Memory B cell (primary cell): ENCODE measurements at regions not wholly inside any gene's neighbourhood (a gene's known extent, or its start where the extent isn't known, plus 50 kb on each side); places are given as distances from the start of the nearest gene placed in this dataset.
A peak's percentile ranks its signal among the peaks of the same experiment; 100 is the strongest.

Experiments used
- ATAC-seq: fragments of 150-1000 bp; cut with Tn5 transposase; 2 replicates; pipeline ENCODE4 v1.10.0; 2021; ENCODE audit warnings: low read depth, mild to moderate bottlenecking, moderate library complexity
- DNase-seq, 2 donors: peaks; one replicate each; pipeline ENCODE4 v3.0.0; 2022; ENCODE audit warnings: low spot score in 2 of 2
- H3K27ac Mint-ChIP-seq: one replicate; pipeline ENCODE4 v1.8.0; 2022; ENCODE audit warnings: mild to moderate bottlenecking, moderate library complexity, mixed read lengths
- H3K27me3 Mint-ChIP-seq: one replicate; pipeline ENCODE4 v1.8.0; 2022; ENCODE audit warnings: mixed read lengths
- H3K36me3 Mint-ChIP-seq: one replicate; pipeline ENCODE4 v1.8.0; 2022; ENCODE audit warnings: mild to moderate bottlenecking, mixed read lengths
- H3K4me1 Mint-ChIP-seq: one replicate; pipeline ENCODE4 v1.8.0; 2022; ENCODE audit warnings: mixed read lengths
- H3K4me3 Mint-ChIP-seq: one replicate; pipeline ENCODE4 v1.8.0; 2022; ENCODE audit warnings: mild to moderate bottlenecking, moderate library complexity, mixed read lengths
- H3K9me3 Mint-ChIP-seq: one replicate; pipeline ENCODE4 v1.8.0; 2022; ENCODE audit warnings: mixed read lengths

DNA sequence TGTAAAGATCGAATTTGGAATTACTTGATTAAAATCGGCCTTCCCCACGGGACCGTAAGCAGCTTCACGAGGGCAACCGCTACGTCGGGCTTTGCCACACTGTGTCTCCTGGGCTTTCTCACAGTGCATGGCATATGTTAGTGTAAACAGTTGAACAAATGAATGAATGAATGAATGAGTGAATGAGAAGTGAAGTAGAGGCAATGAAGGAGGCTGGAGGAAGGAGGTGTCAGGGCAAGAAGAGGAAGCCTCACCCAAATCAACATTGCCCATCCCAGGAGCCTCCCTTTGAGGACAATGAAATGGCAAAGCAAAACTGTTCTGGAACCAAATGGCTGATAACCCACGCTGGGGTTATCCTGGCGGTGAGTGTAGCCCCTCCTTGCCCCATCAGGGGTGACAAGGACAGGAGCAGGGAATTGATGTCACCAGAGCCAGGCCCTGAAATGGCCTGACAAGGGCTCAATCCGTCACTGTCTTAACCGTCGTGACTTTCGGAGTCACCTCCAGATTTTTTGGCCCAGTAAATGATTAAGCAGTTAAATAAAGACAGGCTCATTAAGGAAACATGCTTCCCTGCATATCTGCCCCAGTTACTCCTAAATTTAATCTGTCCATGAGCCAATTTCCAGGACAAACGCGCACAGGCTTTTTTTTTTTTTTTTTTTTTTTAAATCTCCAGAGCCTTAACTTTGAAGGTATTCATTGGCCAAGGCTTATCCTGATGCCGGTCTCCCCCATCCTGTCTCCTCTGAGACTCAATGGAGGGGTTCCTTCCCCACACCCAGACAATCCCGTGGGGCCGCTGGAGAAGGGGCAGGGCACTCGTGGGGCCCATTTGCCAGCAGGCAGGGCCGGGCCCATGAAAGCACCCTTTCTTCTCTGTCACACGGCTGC is 88.4 kb upstream of the BOD1 start:
- Mint-ChIP-seq H3K9me3 (no peaks in the 10 kb centered on the region), H3K4me1 (peaks cover 20% of the 10 kb centered on the region), H3K36me3 (no peaks in the 10 kb centered on the region), H3K27ac (no peak overlapping the region), H3K27me3 (no peaks in the 10 kb centered on the region), H3K4me3 (no peak overlapping the region)
- DNase-seq (no peak), ATAC-seq (no peak)

DNA sequence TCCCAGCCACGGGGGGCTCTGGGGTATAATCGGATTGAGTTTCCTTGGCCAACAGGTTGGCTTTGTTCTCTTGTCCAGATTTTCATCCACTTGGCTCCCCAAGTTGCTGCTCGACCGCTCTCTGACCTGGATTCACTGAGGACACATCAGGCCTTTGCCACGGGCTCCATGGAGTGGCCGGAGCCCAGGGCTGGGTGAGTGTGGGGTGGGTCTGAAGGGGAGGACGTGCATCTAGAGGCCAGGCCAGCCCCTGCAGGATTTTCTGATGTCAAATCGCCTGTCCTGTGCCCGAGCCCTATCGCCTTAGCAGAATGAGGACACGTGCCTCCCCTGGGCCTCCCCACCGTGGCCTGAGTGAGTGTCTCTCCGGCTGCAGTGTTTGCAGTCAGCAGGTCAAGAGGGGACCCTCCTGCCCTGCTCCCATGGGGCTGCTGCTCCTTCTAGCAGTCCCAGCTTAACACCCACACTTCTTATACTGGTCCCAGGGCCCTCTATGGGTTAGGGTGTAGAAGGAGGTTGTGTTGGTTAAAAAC is 89.1 kb upstream of the BOD1 start:
- no peaks in the 10 kb centered on the region for H3K9me3 Mint-ChIP-seq
- no peaks in the 10 kb centered on the region for H3K36me3 Mint-ChIP-seq
- H3K27ac Mint-ChIP-seq = no peak overlapping the region
- DNase-seq (no peak), ATAC-seq (no peak)
- no peak overlapping the region for H3K4me3 Mint-ChIP-seq
- peaks cover 20% of the 10 kb centered on the region for H3K4me1 Mint-ChIP-seq
- no peaks in the 10 kb centered on the region for H3K27me3 Mint-ChIP-seq

- Mint-ChIP-seq H3K36me3 (peaks cover 2% of the 10 kb centered on the region), H3K27ac (no peak overlapping the region), H3K4me3 (peak overlapping the region; percentile 33), H3K27me3 (no peaks in the 10 kb centered on the region), H3K4me1 (peaks cover 24% of the 10 kb centered on the region), H3K9me3 (peaks cover 3% of the 10 kb centered on the region)
- no peak for DNase-seq
- no peak for ATAC-seq
Observed at GRCh38 chr5:173706700-173707099, 90.2 kb upstream of the BOD1 start.

DNA sequence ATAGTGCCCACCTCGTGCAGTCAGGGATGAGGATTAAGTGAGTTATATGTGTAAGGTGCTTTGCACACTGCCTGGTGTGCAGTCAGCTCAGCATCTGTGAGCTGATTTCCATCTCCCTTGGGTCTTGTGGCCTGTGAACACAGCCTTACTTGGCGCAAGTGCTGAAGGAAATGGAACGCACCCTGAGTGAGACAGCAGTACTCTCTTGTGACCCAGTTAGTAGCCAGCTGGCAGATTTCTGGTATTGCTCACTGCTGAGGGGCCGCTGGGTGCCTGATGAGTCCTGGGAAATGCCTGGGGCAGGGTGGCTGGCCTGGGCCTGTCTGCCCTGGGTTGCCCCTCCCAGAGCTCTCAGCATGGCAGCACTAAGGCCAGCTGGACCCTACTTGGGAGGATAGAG is 90.9 kb upstream of the BOD1 start:
- H3K27ac Mint-ChIP-seq = peak overlapping the region; percentile 18
- peaks cover 3% of the 10 kb centered on the region for H3K9me3 Mint-ChIP-seq
- peaks cover 28% of the 10 kb centered on the region for H3K4me1 Mint-ChIP-seq
- H3K4me3 Mint-ChIP-seq = peak overlapping the region; percentile 54
- peak; percentile 100 for ATAC-seq
- peak; percentile 46 to 59 for DNase-seq
- no peaks in the 10 kb centered on the region for H3K27me3 Mint-ChIP-seq
- H3K36me3 Mint-ChIP-seq = peaks cover 2% of the 10 kb centered on the region

DNA sequence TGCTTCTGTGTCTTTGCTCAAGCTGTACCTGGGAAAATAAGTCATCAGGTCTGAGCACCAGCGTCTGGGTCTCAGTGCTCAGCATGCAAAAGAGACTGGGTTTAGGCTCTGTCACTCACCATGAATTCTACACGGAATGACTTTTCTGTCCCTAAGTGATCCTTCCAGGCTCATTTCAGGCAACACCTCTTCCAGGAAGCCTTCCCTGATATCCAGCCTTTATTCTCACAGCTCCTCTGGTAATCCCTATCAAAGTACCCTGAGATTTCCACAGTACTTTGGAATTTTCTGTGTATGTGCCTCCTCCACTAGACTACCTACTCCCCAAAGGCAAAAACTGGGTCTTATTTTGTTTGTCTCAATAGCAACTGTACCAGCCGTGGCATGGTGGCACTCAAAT is 92.7 kb upstream of the BOD1 start:
- peaks cover 3% of the 10 kb centered on the region for H3K9me3 Mint-ChIP-seq
- no peaks in the 10 kb centered on the region for H3K27me3 Mint-ChIP-seq
- DNase-seq (no peak), ATAC-seq (no peak)
- peaks cover 2% of the 10 kb centered on the region for H3K36me3 Mint-ChIP-seq
- no peak overlapping the region for H3K27ac Mint-ChIP-seq
- H3K4me3 Mint-ChIP-seq = no peak overlapping the region
- peaks cover 38% of the 10 kb centered on the region for H3K4me1 Mint-ChIP-seq

- no peak for ATAC-seq
- Mint-ChIP-seq H3K9me3 (peaks cover 3% of the 10 kb centered on the region), H3K4me3 (no peak overlapping the region), H3K36me3 (peaks cover 2% of the 10 kb centered on the region), H3K27me3 (no peaks in the 10 kb centered on the region), H3K4me1 (peaks cover 43% of the 10 kb centered on the region), H3K27ac (no peak overlapping the region)
- DNase-seq = no peak
Observed at GRCh38 chr5:173709761-173710160, 93.3 kb upstream of the BOD1 start.

DNA sequence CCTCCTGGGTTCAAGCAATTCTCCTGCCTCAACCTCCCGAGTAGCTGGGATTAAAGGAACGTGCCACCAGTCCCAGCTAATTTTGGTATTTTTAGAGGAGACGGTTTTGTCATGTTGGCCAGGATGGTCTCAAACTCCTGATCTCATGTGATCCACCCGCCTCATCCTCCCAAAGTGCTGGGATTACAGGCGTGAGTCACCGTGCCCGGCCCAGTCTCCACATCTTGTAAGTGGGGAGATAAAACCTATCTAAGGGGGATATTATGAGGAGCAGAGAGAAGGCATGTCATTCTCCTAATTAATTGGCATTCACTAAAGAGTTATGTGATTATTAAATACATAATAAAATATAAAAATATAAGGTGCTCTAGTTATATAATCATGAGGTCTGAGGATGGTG is 94.1 kb upstream of the BOD1 start:
- no peak overlapping the region for H3K27ac Mint-ChIP-seq
- no peak overlapping the region for H3K4me3 Mint-ChIP-seq
- DNase-seq = no peak
- H3K36me3 Mint-ChIP-seq = peaks cover 2% of the 10 kb centered on the region
- peaks cover 3% of the 10 kb centered on the region for H3K9me3 Mint-ChIP-seq
- ATAC-seq = no peak
- H3K4me1 Mint-ChIP-seq = peaks cover 47% of the 10 kb centered on the region
- H3K27me3 Mint-ChIP-seq = no peaks in the 10 kb centered on the region

DNA sequence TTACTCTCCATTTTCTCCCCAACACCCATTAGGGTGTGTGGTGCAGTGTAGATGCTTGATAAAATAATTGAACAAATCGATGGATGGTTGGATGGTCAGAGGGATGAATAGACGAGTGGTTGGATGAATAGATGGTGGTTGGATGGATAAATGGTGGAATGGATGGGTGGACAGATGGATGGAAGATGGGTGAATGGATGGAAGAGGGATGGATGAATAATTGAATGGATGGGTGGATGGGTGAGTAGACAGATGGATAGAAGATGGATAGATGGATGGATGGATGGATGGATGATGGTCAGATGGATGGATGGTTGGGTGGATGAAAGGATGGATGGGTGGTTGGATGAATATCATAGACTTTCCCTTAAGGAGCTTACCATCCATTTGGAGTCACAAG is 95.0 kb upstream of the BOD1 start:
- no peak overlapping the region for H3K4me3 Mint-ChIP-seq
- H3K4me1 Mint-ChIP-seq = peaks cover 47% of the 10 kb centered on the region
- H3K36me3 Mint-ChIP-seq = peaks cover 2% of the 10 kb centered on the region
- DNase-seq = no peak
- ATAC-seq = no peak
- H3K27ac Mint-ChIP-seq = no peak overlapping the region
- no peaks in the 10 kb centered on the region for H3K27me3 Mint-ChIP-seq
- peaks cover 3% of the 10 kb centered on the region for H3K9me3 Mint-ChIP-seq

DNA sequence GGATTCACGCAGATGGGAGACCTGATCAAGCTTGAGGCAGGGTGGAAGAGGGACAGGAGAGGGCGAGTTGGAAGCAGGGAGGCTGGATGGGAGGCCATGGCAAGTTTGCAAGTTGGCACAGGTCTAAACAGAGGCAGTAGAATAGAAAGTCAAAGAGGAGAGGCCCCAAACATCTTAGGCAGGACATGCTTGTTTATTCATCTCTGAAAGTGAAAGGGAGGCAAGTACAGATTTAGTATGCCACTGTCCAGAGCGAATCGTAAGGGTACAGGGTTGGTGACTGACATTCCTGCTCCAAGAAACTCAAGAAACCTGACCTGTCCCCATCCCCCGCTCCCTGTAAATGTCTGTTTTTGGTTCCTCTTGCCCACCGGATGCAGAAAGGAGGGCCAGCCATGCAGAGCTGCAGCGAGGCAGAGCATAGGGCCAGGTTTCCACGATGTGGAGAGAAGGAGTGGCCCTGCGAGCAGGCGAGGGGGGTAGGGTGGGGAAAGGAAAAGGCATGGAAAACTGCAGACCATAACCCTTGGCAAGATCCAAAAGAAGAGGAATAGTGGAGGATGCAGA is 96.2 kb upstream of the BOD1 start:
- Mint-ChIP-seq H3K36me3 (peaks cover 2% of the 10 kb centered on the region), H3K27me3 (no peaks in the 10 kb centered on the region), H3K4me3 (peak overlapping the region; percentile 38), H3K9me3 (peaks cover 3% of the 10 kb centered on the region), H3K27ac (no peak overlapping the region), H3K4me1 (peaks cover 37% of the 10 kb centered on the region)
- DNase-seq (no peak), ATAC-seq (peak; percentile 21)

DNA sequence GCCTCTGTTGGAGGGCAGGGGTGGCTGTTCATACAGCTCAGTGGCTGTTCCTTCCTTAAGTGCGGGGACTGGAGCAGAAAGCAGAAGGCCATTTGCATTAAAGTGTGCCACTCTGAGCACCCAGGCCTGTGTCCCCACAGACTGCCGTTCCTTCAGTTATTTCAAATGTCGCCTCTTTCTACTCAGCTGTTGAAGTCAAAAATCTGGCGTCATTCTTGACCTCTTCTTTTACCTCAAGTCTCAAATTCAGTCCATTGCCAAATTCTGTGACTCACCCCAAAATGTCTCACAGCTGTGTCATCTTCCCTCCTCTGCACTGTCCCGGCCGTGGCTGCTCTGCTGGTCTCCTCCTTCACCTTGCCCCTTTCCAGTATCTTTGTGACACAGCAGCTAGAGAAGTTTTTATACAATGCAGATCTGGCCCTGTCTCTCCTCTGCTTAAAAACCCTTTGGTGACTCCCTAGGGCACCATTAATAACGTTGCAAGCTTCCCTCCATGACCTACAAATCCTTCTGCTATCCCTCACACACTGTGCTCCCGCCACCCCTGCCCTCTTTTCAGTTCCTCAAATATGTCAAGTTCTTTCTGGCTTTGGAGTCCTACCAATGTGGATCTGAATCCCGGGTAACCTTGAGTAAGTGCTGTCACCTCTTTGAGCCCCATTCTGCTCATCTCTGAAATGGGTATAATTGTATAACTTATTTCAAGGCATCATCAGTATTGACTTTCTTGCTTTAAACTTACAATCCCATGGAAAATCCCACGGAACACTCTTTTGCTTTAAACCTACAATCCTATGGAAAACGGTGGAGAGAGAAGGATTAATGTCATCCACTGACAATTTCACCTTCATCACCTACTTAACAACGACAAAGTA is 98.3 kb upstream of the BOD1 start:
- peaks cover 3% of the 10 kb centered on the region for H3K9me3 Mint-ChIP-seq
- DNase-seq (no peak), ATAC-seq (peak; percentile 80)
- H3K4me1 Mint-ChIP-seq = peaks cover 35% of the 10 kb centered on the region
- peaks cover 5% of the 10 kb centered on the region for H3K27me3 Mint-ChIP-seq
- H3K4me3 Mint-ChIP-seq = no peak overlapping the region
- H3K27ac Mint-ChIP-seq = peak overlapping the region; percentile 17
- H3K36me3 Mint-ChIP-seq = peaks cover 2% of the 10 kb centered on the region

DNA sequence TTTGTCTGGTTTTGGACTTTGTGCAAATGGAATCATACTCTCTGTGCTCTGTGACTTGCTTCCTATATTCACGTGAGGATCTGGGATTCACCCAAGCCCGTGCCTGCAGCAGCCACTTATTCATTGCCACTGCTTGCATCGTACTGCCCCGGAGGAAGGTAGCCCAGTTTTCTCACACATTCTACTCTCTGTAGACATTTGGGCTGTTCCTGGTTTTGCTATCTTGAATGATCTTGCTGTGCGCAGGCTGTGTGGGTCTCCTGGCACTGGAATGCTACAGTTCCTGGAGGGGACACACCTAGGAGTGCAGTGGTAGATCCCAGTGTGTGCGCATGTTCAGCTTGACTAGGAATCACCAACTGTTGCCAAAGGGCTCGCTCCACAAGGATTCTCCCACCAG is 99.2 kb upstream of the BOD1 start:
- peaks cover 35% of the 10 kb centered on the region for H3K4me1 Mint-ChIP-seq
- peaks cover 3% of the 10 kb centered on the region for H3K9me3 Mint-ChIP-seq
- peaks cover 2% of the 10 kb centered on the region for H3K36me3 Mint-ChIP-seq
- ATAC-seq (no peak), DNase-seq (no peak)
- H3K27me3 Mint-ChIP-seq = peaks cover 6% of the 10 kb centered on the region
- H3K4me3 Mint-ChIP-seq = no peak overlapping the region
- no peak overlapping the region for H3K27ac Mint-ChIP-seq

GRCh38 chr5:173716058-173716682 is 99.7 kb upstream of the BOD1 start:
- H3K4me1 Mint-ChIP-seq = peaks cover 35% of the 10 kb centered on the region
- H3K27ac Mint-ChIP-seq = no peak overlapping the region
- DNase-seq (no peak), ATAC-seq (no peak)
- H3K9me3 Mint-ChIP-seq = peaks cover 3% of the 10 kb centered on the region
- no peak overlapping the region for H3K4me3 Mint-ChIP-seq
- peaks cover 6% of the 10 kb centered on the region for H3K27me3 Mint-ChIP-seq
- peaks cover 2% of the 10 kb centered on the region for H3K36me3 Mint-ChIP-seq

- Mint-ChIP-seq H3K9me3 (no peaks in the 10 kb centered on the region), H3K27me3 (peaks cover 10% of the 10 kb centered on the region), H3K4me1 (peaks cover 26% of the 10 kb centered on the region), H3K27ac (no peak overlapping the region), H3K4me3 (no peak overlapping the region), H3K36me3 (no peaks in the 10 kb centered on the region)
- no peak for DNase-seq
- no peak for ATAC-seq
Observed at GRCh38 chr5:173717959-173718358, 101.5 kb upstream of the BOD1 start.
